AG09309 (cell line): ENCODE measurements at regions not wholly inside any gene's neighbourhood (a gene's known extent, or its start where the extent isn't known, plus 50 kb on each side); places are given as distances from the start of the nearest gene placed in this dataset.

ENCODE experiments used
- DNase-seq: peaks from one replicate; pipeline ENCODE4 v3.0.0-alpha.2; 2010; ENCODE audit warnings: low read depth
- H3K4me3 ChIP-seq: 2 replicates; pipeline ENCODE4 v1.5.1; 2011; ENCODE audit warnings: mild to moderate bottlenecking, low read depth, low read length, moderate library complexity; ENCODE audit not compliant: control insufficient read depth
- TF ChIP-seq, protein P1 (sequence below): IDR thresholded peaks from 2 replicates; pipeline ENCODE4 v1.5.1; 2011; ENCODE audit warnings: mild to moderate bottlenecking, low read depth, low read length, inconsistent platforms; ENCODE audit not compliant: insufficient read depth, control insufficient read depth; ENCODE audit errors: missing control alignments

DNA sequence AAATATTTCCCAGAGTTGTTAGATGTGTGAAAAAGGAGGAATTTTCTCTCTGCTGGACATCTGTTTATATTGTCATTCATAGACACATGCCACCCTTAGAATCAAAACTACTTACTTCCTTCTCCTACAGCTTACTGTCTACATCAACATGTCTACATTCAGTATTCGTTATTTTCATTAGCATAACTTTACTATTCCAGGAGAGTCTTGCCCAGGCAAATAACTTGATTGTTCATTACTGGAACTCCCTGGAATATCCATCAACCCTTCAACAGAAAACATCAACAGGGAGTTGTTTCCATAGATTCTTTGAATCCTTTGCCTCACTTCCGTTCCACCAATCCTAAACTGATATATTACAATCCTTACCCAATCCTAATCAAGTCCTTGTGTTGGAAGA, 457.5 kb upstream of the ZNF608 start:
- TF ChIP-seq, protein P1, sequence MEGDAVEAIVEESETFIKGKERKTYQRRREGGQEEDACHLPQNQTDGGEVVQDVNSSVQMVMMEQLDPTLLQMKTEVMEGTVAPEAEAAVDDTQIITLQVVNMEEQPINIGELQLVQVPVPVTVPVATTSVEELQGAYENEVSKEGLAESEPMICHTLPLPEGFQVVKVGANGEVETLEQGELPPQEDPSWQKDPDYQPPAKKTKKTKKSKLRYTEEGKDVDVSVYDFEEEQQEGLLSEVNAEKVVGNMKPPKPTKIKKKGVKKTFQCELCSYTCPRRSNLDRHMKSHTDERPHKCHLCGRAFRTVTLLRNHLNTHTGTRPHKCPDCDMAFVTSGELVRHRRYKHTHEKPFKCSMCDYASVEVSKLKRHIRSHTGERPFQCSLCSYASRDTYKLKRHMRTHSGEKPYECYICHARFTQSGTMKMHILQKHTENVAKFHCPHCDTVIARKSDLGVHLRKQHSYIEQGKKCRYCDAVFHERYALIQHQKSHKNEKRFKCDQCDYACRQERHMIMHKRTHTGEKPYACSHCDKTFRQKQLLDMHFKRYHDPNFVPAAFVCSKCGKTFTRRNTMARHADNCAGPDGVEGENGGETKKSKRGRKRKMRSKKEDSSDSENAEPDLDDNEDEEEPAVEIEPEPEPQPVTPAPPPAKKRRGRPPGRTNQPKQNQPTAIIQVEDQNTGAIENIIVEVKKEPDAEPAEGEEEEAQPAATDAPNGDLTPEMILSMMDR = no peak
- DNase-seq = no peak
- H3K4me3 ChIP-seq = no peak overlapping the region

DNA sequence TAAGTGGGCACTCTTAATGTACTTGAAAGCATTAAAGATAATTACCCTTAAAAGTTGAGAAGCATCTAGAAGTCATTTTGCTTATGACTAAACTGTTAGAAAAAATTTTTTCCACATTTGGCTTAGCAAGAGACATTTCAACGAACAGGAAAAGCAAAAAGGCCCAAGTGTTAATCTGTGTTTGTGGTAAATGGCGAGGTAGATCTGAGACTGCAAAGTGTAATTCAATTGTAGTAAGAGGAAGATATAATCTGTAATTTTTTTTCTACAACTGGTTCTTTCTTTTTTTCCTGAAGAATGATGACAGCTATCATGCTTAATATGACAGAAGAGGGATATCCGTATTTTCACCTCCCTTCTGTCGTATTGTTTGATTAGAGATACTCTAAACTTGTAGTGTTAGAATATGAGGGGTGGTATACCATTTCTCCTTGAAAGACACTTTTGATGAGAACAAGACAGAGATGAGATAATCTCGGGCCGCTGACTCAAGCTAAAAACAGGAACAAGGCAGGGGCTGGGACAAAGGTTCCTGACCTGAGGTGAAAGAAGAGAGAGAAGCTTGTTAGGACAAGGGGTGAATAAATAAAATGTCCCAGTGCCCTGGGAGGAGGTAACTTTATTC, 459.3 kb upstream of the ZNF608 start:
- no peak for DNase-seq
- H3K4me3 ChIP-seq = no peak overlapping the region
- TF ChIP-seq, protein P1 = no peak

DNA sequence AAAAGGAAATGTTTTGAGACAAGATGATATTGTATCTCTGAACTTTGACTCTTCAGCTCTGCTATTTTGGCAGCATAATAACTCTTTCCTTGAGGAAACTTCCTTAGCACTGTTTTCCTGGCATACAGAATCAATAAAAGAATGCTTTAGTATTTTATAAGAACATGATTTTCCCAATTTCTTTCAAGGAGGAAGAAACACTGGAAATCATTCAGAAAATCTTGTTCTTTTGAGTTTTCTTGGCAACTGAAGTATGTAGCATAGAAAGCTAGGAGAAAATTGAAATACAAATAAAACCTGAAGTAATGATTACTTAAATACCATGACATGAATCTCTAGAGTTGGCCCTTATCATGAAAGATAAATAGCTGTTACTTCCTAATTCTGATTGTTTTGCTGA, 461.4 kb upstream of the ZNF608 start:
- no peak overlapping the region for H3K4me3 ChIP-seq
- no peak for DNase-seq
- TF ChIP-seq, protein P1 = no peak

DNA sequence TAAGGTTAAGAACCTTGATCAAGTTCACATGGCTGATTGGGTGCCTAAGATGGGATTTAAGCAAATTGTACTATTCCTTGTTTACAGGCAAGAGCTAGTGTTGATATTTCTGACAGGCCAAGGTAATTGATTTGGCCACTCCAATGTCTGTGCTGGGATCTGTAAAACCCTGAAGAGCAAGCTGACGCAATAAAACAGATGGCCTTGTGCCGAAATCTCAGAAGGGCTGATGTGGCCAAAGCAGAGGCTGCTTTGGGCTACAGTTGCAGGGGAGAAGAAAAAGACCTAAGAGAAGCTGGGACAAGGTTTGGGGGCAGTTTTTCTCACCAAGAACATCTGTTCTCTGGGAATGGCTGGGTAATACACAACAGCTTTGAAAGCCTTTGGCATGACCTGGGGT, 463.2 kb upstream of the ZNF608 start:
- TF ChIP-seq, protein P1 = no peak
- H3K4me3 ChIP-seq = no peak overlapping the region
- no peak for DNase-seq

DNA sequence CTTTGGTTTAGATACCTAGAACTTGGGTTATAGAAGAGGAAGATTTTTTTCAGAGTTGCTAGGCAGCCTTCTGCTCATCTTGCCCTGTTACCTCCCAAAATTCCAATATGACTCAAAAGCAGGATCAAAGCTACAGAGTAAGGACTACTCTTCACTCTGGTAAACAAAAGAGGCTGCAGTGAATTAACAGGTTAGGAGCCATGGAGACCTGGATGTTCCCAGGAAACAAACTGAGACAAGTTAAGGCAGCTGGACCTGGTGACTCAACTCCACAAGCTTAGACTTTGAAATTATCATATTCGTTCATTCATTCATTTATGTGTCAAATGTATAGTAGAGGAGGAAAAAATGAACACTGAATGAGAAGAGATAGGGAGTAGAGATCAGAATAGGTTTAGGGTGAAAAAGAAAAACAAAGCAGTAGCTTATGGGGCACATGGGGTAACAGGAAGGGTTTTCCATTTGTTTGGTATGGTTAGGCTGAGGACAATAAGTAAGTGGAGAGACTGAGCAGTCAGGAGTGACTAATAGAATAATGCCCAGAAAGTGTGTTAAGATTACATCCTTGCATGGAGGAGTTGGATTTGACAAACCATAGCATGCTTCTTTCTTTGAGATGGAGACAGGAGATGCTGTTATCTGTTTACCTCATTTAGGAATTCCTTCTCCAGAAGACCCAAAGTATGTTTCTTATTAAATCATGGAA, 464.0 kb upstream of the ZNF608 start:
- no peak for DNase-seq
- TF ChIP-seq, protein P1 = no peak
- H3K4me3 ChIP-seq = no peak overlapping the region

DNA sequence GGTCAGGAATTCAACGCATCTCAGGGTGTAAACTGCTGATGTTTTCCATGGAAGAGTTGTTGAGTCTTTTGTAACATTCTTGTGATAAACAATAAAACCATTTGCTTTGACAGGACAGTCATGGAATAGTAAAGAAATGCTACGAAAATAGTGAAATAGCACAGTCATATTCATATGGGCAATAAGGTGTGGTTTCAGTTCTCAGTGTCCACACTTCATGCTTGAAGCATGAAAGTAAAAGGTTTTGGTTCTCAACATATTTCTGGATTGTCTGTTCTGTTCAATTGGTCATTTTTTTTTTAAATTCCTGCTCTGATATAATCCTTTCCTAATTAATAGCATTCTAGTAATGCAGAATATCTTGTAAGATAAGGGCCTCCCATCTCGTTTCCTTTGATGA, 467.6 kb upstream of the ZNF608 start:
- no peak overlapping the region for H3K4me3 ChIP-seq
- TF ChIP-seq, protein P1 = no peak
- DNase-seq = no peak
